ENCODE measurements at regions not wholly inside any gene's neighbourhood (a gene's known extent, or its start where the extent isn't known, plus 50 kb on each side); places are given as distances from the start of the nearest gene placed in this dataset.
"Not testable (repeated sequence)": the region's sequence is repeated elsewhere in the genome, so short reads cannot be mapped to it uniquely, and the experiment has no call there.

DNA sequence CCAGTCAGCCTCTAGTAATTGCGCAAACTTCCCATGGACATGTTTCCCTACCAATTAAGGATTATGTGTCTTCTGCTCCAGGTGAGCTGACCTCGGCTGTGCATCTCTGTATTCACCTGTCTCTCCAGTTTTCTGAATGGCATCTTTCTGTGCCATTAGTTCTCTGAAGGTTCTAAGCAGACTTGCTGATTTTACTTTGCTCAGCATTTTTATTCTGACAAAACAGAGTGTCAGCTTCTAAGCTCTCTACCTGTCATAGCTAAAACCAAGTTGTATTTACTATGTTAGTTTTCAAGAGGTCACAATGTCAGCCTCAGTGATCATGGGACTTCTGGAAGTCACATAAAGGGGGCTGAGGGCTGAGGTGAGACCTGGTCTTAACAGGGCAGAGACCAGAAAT, 116.0 kb upstream of the HSFY2 start:
- DNase-seq (ENCODE audit: low read depth): no peak
- TF ChIP-seq CTCF (IDR thresholded peaks at IDR 0.05; ENCODE audit: insufficient read depth, low read depth, low read length): no peak
- ChIA-PET CTCF (no interaction called here), POLR2A (no interaction called here)
- no peaks in the 10 kb centered on the region for H3K27me3 ChIP-seq (ENCODE audit: control insufficient read depth, insufficient read depth, low read length)
- no peak overlapping the region for H3K4me3 ChIP-seq (ENCODE audit: low read depth, low read length)
- no peaks in the 10 kb centered on the region for H3K36me3 ChIP-seq (ENCODE audit: control insufficient read depth, insufficient read depth, low read length)

DNA sequence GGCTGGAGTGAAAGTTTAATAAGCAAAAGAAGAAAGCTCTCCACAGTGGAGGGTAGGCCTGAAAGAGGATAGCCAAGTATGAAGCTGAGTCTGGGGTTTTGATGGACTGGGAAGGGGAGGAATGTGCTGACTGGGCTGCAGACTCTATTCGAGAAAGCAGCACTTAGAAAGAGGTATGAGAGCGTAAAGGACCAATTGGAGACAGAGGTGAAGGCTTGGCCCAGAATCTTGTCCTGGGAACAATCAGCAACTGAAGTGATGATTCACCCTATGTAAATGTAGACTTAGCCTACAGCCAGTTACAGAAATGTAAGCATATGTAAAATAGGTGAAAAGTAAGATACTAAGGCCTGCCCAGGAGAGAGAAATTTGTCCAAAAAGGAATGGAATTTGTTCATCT, 111.2 kb upstream of the HSFY2 start:
- Histone ChIP-seq H3K27me3 (ENCODE audit: control insufficient read depth, insufficient read depth, low read length) (no peaks in the 10 kb centered on the region), H3K36me3 (ENCODE audit: control insufficient read depth, insufficient read depth, low read length) (no peaks in the 10 kb centered on the region), H3K4me3 (ENCODE audit: low read depth, low read length) (no peak overlapping the region)
- DNase-seq (ENCODE audit: low read depth): no peak
- CTCF ChIA-PET: no interaction called here
- POLR2A ChIA-PET: no interaction called here
- TF ChIP-seq CTCF (IDR thresholded peaks at IDR 0.05; ENCODE audit: insufficient read depth, low read depth, low read length): no peak

DNA sequence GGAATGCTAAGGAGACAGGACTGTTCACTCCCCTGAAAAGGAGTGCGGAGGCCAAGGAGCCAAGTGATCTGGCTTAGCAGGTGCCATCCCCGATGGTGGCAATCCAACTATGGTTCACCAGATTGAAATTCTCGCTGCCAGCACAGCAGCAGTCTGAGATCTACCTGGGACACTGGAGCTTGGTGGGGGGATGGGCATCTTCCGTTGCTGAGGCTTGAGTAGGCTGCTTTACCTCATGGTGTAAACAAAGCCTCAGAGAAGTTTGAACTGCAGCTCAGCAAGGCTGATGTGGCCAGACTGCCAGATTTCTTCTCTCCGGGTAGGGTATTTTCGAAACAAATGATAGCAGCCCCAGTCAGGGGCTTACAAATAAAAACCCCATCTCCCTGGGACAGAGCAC, 95.6 kb upstream of the HSFY2 start:
- DNase-seq (ENCODE audit: low read depth); H3K27me3 ChIP-seq (ENCODE audit: control insufficient read depth, insufficient read depth, low read length); H3K36me3 ChIP-seq (ENCODE audit: control insufficient read depth, insufficient read depth, low read length); CTCF ChIA-PET; H3K4me3 ChIP-seq (ENCODE audit: low read depth, low read length); POLR2A ChIA-PET: not testable (repeated sequence)

- POLR2A ChIA-PET; H3K36me3 ChIP-seq (ENCODE audit: control insufficient read depth, insufficient read depth, low read length); H3K27me3 ChIP-seq (ENCODE audit: control insufficient read depth, insufficient read depth, low read length); DNase-seq (ENCODE audit: low read depth); CTCF ChIA-PET; H3K4me3 ChIP-seq (ENCODE audit: low read depth, low read length): not testable (repeated sequence)
These were observed 93.5 kb upstream of the HSFY2 start for GRCh38 chrY:18866887-18867551.

DNA sequence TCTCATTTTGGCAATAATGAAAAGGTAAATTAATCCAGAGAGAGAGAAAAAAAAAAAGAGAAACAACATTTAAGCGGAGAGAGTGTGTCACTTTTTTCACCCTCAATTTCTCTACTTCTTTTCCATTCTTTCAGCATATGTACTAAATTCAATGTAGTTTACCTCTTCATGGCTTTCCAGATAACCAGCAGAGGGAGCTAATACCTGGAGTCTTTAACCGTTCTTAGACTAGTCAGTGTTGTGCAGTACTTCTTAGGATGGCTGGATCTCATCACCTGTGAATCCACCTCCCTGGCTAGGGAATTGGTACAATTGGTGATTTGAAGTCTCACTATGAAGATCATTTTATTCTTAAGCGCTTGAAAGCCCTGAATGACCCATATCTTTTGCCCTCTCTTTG, 87.3 kb upstream of the HSFY2 start:
- H3K36me3 ChIP-seq (ENCODE audit: control insufficient read depth, insufficient read depth, low read length); H3K4me3 ChIP-seq (ENCODE audit: low read depth, low read length); H3K27me3 ChIP-seq (ENCODE audit: control insufficient read depth, insufficient read depth, low read length); POLR2A ChIA-PET; CTCF ChIA-PET; DNase-seq (ENCODE audit: low read depth): not testable (repeated sequence)

DNA sequence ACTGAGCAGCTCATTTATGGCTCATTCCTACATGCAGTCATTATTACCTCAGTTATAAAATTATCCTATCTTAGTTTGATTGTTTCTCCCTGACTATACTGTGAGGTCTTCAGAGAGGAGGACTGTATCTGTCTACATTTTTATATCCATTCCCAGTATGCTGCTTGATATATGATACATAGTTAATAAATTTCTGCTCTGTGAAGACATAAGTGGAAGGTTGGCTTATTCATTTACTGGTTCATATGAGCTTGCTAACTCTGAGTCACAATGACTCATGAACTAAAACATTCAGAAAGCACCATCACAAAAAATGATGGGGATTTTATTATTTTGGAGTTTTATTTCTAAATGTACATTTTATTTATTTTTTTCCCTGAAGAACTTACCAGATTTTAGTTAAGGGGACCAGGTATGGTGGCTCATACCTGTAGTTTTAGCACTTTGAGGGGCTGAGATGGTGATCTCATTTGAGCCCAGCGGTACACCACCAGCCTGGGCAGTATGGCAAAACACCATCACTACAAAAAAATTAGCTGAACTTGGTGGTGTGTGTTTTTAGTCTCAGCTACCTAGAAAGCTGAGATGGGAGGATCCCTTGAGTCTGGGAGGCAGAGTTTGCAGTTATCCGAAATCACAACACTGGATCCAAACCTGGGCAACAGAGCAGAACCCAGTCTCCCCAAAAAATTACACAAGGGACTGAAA, 85.1 kb upstream of the HSFY2 start:
- CTCF ChIA-PET; H3K36me3 ChIP-seq (ENCODE audit: control insufficient read depth, insufficient read depth, low read length); H3K4me3 ChIP-seq (ENCODE audit: low read depth, low read length); H3K27me3 ChIP-seq (ENCODE audit: control insufficient read depth, insufficient read depth, low read length); POLR2A ChIA-PET; DNase-seq (ENCODE audit: low read depth): not testable (repeated sequence)

- POLR2A ChIA-PET; CTCF ChIA-PET; DNase-seq (ENCODE audit: low read depth); H3K27me3 ChIP-seq (ENCODE audit: control insufficient read depth, insufficient read depth, low read length); H3K36me3 ChIP-seq (ENCODE audit: control insufficient read depth, insufficient read depth, low read length); H3K4me3 ChIP-seq (ENCODE audit: low read depth, low read length): not testable (repeated sequence)
These were observed 81.6 kb upstream of the HSFY2 start for GRCh38 chrY:18855184-18855583.

- CTCF ChIA-PET; DNase-seq (ENCODE audit: low read depth); POLR2A ChIA-PET; H3K4me3 ChIP-seq (ENCODE audit: low read depth, low read length); H3K27me3 ChIP-seq (ENCODE audit: control insufficient read depth, insufficient read depth, low read length); H3K36me3 ChIP-seq (ENCODE audit: control insufficient read depth, insufficient read depth, low read length): not testable (repeated sequence)
These were observed 79.8 kb upstream of the HSFY2 start for GRCh38 chrY:18853323-18853722.

DNA sequence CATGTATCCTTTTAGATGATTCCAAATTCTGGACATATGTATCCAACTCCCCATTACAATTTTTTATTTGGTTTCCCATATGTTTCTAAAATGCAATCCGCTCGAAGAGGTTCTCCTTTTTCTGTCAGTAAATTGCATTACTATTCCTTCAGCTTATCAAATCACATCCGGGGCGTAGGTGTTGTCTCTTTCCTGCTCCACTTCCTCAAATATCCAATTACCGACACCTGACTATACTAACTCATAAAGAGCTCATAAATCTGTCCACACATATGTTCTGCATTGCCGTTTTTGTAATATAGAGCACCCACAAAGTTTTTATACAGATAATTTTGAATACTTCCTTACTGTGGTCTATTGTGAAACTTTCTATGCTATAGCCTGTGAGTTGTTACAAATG, 63.1 kb upstream of the HSFY2 start:
- H3K36me3 ChIP-seq (ENCODE audit: control insufficient read depth, insufficient read depth, low read length); H3K27me3 ChIP-seq (ENCODE audit: control insufficient read depth, insufficient read depth, low read length); H3K4me3 ChIP-seq (ENCODE audit: low read depth, low read length); DNase-seq (ENCODE audit: low read depth); POLR2A ChIA-PET; CTCF ChIA-PET: not testable (repeated sequence)

All from BJ (cell line).